ENCODE measurements at regions not wholly inside any gene's neighbourhood (a gene's known extent, or its start where the extent isn't known, plus 50 kb on each side); places are given as distances from the start of the nearest gene placed in this dataset.
"Not testable (repeated sequence)": the region's sequence is repeated elsewhere in the genome, so short reads cannot be mapped to it uniquely, and the experiment has no call there.

GRCh38 chr3:105096071-105096470, 270.6 kb upstream of the ALCAM start:
- DNase-seq: no peak

DNA sequence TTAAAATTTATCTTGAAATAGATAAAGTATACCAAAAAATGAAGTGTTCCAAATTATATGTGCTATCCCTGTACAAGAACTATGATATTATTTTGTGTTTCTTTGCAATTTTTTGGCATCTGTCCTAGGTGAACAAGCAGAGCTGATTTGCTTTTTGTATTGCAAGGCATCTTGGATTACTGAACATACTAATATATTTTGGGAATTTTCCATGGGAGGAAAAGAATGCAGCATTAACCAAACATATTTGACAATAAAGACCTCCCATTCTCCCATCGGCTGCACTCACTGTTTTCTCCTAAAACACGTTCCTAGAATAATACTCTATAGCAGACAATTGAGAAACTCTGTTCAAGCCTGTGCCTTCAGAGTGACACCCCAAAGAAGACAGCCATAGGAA, 265.1 kb upstream of the ALCAM start:
- DNase-seq: no peak

GRCh38 chr3:105103139-105103538, 263.6 kb upstream of the ALCAM start:
- DNase-seq: no peak

- no peak for DNase-seq
Measured at GRCh38 chr3:105108823-105109222, 257.9 kb upstream of the ALCAM start.

- DNase-seq: no peak
Measured at GRCh38 chr3:105118905-105119304, 247.8 kb upstream of the ALCAM start.

GRCh38 chr3:105119801-105120340, 246.8 kb upstream of the ALCAM start:
- no peak for DNase-seq

DNA sequence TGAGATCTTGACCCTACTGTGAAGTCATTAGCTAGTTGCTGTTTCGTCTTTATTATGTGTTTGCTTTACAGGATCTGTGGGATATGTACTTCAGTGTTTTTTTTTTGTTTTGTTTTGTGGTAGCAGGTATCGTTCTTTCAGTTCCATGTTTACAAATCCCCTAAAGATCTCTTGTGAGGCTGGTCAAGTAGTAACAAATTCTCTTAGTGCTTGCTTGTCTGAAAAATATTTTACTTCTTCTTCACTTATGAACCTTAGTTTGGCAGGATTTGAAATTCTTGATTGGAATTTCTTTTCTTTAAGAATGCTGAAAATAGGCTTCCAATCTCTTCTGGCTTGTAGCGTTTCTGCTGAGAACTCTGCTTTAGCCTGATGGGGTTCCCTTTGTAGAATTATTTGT, 235.8 kb upstream of the ALCAM start:
- DNase-seq: no peak

GRCh38 chr3:105137911-105138310, 228.8 kb upstream of the ALCAM start:
- DNase-seq: no peak

- DNase-seq: no peak
Measured at GRCh38 chr3:105139881-105140560, 226.7 kb upstream of the ALCAM start.

DNA sequence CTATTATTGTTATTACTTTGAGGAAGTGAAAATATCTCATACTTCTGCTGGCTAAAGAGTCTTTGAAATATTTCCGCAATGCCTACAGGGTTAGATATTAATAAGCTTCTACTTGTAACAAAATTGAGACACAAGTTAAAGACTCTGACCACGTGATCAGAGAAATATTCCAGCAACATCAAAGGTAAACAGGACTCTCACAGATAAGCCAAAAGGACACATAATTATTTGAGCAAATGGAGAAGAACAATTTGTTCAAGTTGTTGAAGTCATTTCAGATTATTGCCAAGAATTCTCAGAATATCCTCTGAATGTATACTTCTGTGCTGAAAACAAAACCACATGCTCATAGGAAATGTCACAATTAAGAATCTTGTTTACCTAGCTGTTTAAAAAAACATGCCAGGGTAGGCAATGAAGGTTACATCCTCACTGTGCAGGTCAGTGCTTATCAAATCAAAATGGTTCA, 225.8 kb upstream of the ALCAM start:
- DNase-seq: no peak

DNA sequence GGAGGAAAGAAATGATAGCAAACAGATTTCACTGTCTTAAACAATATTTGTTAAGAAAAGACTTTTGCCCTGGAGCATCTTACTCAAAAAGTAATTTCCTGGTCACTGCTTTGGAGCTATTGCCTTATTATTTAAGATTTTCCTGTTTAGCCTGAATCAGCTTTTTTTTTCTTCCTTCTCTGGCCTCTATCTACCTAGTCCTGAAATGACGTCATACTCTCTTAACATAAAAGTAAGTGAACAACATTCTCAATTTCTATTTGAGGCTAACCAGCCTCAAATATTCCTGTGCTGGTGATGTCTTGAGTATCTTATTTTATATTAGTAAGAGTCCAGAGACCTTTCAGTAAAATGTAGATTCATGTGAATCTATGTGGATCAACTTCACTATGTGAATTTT, 221.9 kb upstream of the ALCAM start:
- no peak for DNase-seq

DNA sequence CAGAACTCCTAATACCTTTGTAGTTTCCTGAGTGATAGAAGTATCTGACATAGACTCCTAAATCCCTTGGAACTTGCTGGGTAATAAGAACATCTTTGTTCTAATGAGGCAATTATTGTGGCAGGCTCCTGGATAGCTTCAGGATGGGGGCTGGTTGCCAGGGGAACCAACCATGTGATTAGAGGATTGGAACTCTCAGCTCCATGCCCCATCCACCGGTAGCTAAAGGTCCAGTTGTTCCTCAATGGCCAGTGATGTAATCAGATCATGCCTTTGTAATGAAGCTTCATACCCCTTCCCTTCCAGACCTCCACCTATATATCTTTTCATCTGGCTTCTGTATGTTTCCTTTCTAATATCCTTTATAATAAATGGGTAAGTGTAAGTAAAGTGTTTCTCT, 221.2 kb upstream of the ALCAM start:
- no peak for DNase-seq

DNA sequence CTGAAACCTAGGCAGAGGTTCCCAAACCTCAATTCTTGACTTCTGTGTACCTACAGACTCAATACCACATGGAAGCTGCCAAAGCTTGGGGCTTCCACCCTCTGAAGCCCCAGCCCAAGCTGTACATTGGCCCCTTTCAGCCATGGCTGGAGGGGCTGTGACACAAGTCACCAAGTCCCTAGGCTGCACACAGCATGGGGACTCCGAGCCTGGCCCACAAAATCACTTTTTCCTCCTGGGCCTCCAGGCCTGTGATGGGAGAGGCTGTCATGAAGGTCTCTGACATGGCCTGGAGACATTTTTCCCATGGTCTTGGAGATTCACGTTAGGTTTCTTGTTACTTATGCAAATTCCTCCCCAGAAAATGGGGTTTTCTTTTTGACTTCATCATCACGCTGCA, 217.5 kb upstream of the ALCAM start:
- DNase-seq: not testable (repeated sequence)

DNA sequence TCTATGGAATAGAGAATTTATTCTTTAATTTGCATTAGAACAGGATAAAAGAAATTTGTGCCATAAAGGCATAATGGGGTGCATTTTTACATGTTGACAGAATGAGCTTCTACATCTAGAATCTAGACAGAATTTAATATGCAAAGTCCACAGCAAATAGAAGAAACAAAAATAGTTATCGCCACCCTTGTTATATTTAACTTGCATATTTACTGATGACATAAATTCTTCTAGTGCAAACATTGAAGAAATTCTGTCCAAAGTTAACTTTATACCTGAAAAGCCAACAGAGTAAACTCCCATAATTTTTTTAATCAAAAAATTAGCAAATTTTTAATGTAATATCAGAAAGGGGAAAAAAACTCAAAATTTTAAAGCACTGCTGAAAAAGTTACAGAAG, 213.7 kb upstream of the ALCAM start:
- no peak for DNase-seq

DNA sequence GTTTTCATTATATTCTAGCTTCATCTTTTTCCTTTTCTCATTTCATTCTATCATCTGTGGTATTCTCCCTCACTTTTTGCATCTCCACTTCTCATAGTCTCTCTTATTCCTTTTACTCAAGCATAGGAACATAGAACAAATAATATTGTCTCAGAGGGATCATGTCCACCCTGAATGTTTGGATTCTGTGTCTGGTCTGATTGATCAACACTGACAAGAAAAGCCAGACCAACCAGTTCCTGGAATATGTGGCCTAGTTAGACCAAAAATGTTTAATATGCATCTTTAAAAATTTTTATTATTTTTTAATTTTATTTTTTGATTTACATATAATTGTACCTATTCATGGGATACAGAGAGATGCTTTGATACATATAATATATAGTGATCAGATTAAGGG, 212.0 kb upstream of the ALCAM start:
- no peak for DNase-seq

DNA sequence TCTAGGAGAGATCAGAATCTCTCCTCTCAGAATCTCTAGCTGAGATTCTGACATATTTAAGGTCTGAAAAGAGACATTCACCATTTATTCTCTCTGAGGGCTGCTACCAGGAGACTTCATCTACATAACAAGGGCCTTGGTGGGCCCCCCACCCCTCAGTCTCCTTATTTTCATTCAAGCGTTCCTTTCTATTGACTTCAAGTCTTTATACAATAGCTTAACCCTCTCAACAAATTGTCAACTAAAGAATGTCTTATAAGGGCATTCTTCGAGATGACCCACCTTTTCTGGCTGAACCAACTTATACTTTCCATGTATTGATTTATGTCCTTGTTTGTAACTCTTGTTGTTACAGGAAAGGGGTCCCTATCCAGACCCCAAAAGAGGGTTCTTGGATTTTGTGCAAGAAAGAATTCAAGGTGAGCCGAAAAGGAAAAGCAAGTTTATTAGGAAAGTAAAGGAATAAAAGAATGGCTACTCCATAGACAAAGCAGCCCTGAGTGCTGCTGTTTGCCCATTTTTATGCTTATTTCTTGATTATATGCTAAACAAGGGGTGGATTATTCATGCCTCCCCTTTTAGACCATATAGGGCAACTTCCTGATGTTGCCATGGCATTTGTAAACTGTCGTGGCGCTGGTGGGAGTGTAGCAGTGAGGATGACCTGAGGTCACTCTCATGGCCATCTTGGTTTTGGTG, 209.5 kb upstream of the ALCAM start:
- no peak for DNase-seq

GRCh38 chr3:105157766-105158085, 209.0 kb upstream of the ALCAM start:
- DNase-seq: no peak

GRCh38 chr3:105158286-105158685, 208.4 kb upstream of the ALCAM start:
- DNase-seq: no peak

GRCh38 chr3:105162448-105162847, 204.3 kb upstream of the ALCAM start:
- DNase-seq: no peak

GRCh38 chr3:105166893-105167292, 199.8 kb upstream of the ALCAM start:
- DNase-seq: no peak

- no peak for DNase-seq
Measured at GRCh38 chr3:105170423-105170822, 196.3 kb upstream of the ALCAM start.

DNA sequence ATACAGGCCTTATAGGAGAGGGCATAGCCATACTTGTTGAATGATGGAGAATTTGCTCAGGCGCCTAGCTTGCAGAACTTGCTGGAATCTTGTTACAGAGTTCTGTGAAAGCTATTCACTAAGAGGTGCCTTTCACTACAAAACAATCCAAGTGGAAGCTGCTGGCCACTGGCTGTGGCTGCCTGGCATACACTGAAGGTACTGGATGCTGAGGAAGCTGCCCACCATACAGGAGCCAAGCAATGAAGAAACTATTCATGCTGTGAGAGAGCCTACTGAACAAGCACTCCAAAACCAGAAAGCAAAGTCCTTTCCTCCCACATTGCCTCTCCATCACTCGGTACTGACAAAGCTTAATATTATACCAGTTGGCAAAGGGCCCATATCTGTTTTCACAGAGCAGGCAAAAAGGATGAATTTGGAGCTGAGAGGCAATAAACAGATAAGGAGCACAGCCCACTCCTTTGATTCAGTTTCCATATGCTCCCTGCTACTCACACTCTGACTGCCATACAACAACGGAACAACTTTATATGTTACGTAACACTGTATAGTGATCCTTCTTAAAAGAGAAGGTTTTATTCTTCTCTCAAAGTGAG, 192.6 kb upstream of the ALCAM start:
- DNase-seq: no peak

GRCh38 chr3:105177576-105177975, 189.1 kb upstream of the ALCAM start:
- DNase-seq: no peak

GRCh38 chr3:105187344-105187743, 179.4 kb upstream of the ALCAM start:
- DNase-seq: no peak

Data from effector CD4-positive, alpha-beta T cell (primary cell).